HG02798 (cell line): ENCODE measurements at regions not wholly inside any gene's neighbourhood (a gene's known extent, or its start where the extent isn't known, plus 50 kb on each side); places are given as distances from the start of the nearest gene placed in this dataset.

Experiments
- ATAC-seq: cut with Tn5 transposase; IDR thresholded peaks from one replicate; pipeline ENCODE4 v1.9.1; 2021; ENCODE audit warnings: mild to moderate bottlenecking; ENCODE audit not compliant: unreplicated experiment, poor library complexity

GRCh38 chr3:128515-129172 is 67.9 kb upstream of the CHL1 start:
- ATAC-seq: no peak

GRCh38 chr3:131151-131888 is 65.2 kb upstream of the CHL1 start:
- ATAC-seq: no peak

- ATAC-seq: no peak
Observed at GRCh38 chr3:132378-132777, 64.2 kb upstream of the CHL1 start.

GRCh38 chr3:132904-133303 is 63.7 kb upstream of the CHL1 start:
- no peak for ATAC-seq

- no peak for ATAC-seq
Observed at GRCh38 chr3:140748-141330, 55.7 kb upstream of the CHL1 start.
